GM13977 (cell line): ENCODE measurements at regions not wholly inside any gene's neighbourhood (a gene's known extent, or its start where the extent isn't known, plus 50 kb on each side); places are given as distances from the start of the nearest gene placed in this dataset.

Experiments
- DNase-seq: peaks from one replicate; pipeline ENCODE4 v3.0.0; 2012; ENCODE audit warnings: low spot score
- CTCF ChIP-seq: IDR thresholded peaks from 2 replicates; pipeline ENCODE4 v1.5.1; 2012; ENCODE audit warnings: mild to moderate bottlenecking, control low read depth; ENCODE audit not compliant: insufficient read depth; ENCODE audit errors: extremely low read depth, missing control alignments
- in situ Hi-C: fragments of 300-500 bp; cut with MboI; formaldehyde crosslinking; loops from one replicate; pipeline ENCODE4 v1.12.0; 2022; ENCODE audit warnings: low sequenced_read_pairs, low pct_unique_long_range_greater_than_20kb, mixed read lengths, inconsistent platforms; ENCODE audit not compliant: unreplicated experiment

- TF ChIP-seq CTCF = no peak
- DNase-seq = no peak
- in situ Hi-C loops = no loop called here
Observed at GRCh38 chr2:39512434-39512935, 75.4 kb upstream of the MAP4K3 start.

- in situ Hi-C loops = no loop called here
- no peak for DNase-seq
- TF ChIP-seq CTCF = no peak
Observed at GRCh38 chr2:39512941-39513340, 75.9 kb upstream of the MAP4K3 start.

GRCh38 chr2:39513641-39514094 is 76.6 kb upstream of the MAP4K3 start:
- peak; percentile 50 for DNase-seq
- peak; percentile 63 for TF ChIP-seq CTCF
- in situ Hi-C loops = no loop called here

- no peak for TF ChIP-seq CTCF
- in situ Hi-C loops = no loop called here
Observed at GRCh38 chr2:39514825-39515224, 77.7 kb upstream of the MAP4K3 start.

GRCh38 chr2:39515273-39515896 is 78.3 kb upstream of the MAP4K3 start:
- DNase-seq = no peak
- no peak for TF ChIP-seq CTCF
- in situ Hi-C loops = no loop called here

More at GRCh38 chr2:39514825-39515224, 77.7 kb upstream of the MAP4K3 start:
- no peak for DNase-seq

- in situ Hi-C loops = no loop called here
- no peak for DNase-seq
- no peak for TF ChIP-seq CTCF
Observed at GRCh38 chr2:39515897-39516346, 78.8 kb upstream of the MAP4K3 start.
